HG03378 (cell line): ENCODE measurements at regions not wholly inside any gene's neighbourhood (a gene's known extent, or its start where the extent isn't known, plus 50 kb on each side); places are given as distances from the start of the nearest gene placed in this dataset.

Source experiments
- ATAC-seq: cut with Tn5 transposase; IDR thresholded peaks from one replicate; pipeline ENCODE4 v1.9.1; 2021; ENCODE audit warnings: mild to moderate bottlenecking, moderate library complexity; ENCODE audit not compliant: unreplicated experiment

- ATAC-seq, result no peak
These were observed 189.6 kb upstream of the NRP1 start for GRCh38 chr10:33524041-33524440.

GRCh38 chr10:33523236-33523792 is 188.8 kb upstream of the NRP1 start:
- ATAC-seq, result no peak

GRCh38 chr10:33521904-33522303 is 187.4 kb upstream of the NRP1 start:
- no peak for ATAC-seq

GRCh38 chr10:33521062-33521461 is 186.6 kb upstream of the NRP1 start:
- ATAC-seq, result no peak

- no peak for ATAC-seq
These were observed 185.8 kb upstream of the NRP1 start for GRCh38 chr10:33520223-33520622.

- no peak for ATAC-seq
These were observed 184.8 kb upstream of the NRP1 start for GRCh38 chr10:33519130-33519860.

GRCh38 chr10:33510206-33510605 is 175.7 kb upstream of the NRP1 start:
- no peak for ATAC-seq

- ATAC-seq, result peak; percentile 85
These were observed 174.9 kb upstream of the NRP1 start for GRCh38 chr10:33509231-33509831.

GRCh38 chr10:33507662-33508425 is 173.4 kb upstream of the NRP1 start:
- ATAC-seq, result no peak

GRCh38 chr10:33506838-33507661 is 172.6 kb upstream of the NRP1 start:
- ATAC-seq, result peak; percentile 83

- no peak for ATAC-seq
These were observed 171.9 kb upstream of the NRP1 start for GRCh38 chr10:33506391-33506790.

GRCh38 chr10:33501161-33501560 is 166.7 kb upstream of the NRP1 start:
- no peak for ATAC-seq

GRCh38 chr10:33498391-33498891 is 164.0 kb upstream of the NRP1 start:
- no peak for ATAC-seq

- no peak for ATAC-seq
These were observed 162.9 kb upstream of the NRP1 start for GRCh38 chr10:33497338-33497737.

- ATAC-seq, result no peak
These were observed 161.6 kb upstream of the NRP1 start for GRCh38 chr10:33496096-33496495.

- ATAC-seq, result no peak
These were observed 160.3 kb upstream of the NRP1 start for GRCh38 chr10:33494694-33495265.

GRCh38 chr10:33493978-33494377 is 159.5 kb upstream of the NRP1 start:
- no peak for ATAC-seq

GRCh38 chr10:33493497-33493896 is 159.0 kb upstream of the NRP1 start:
- no peak for ATAC-seq

GRCh38 chr10:33492701-33493345 is 158.4 kb upstream of the NRP1 start:
- ATAC-seq, result no peak
